Adrenal gland (tissue), 5 donors: ENCODE measurements at regions not wholly inside any gene's neighbourhood (a gene's known extent, or its start where the extent isn't known, plus 50 kb on each side); places are given as distances from the start of the nearest gene placed in this dataset.

ENCODE experiments used
- CTCF ChIP-seq, 6 experiments: fragments of 450-650 bp in 4 of 6; fragments of 200-600 bp in 2 of 6; sonication (generic) in 1 of 6; IDR thresholded peaks; 1 replicate in 5 of 6; 2 replicates in 1 of 6; pipeline versions ENCODE4 v1.5.1 to v1.8.0; 2016 to 2021; ENCODE audit warnings: antibody characterized with exemption in 6 of 6, mild to moderate bottlenecking in 2 of 6, moderate library complexity in 1 of 6
- POLR2A ChIP-seq, 2 donors: fragments of 450-650 bp; IDR thresholded peaks; one replicate each; pipeline ENCODE4 v1.6.1; 2017; ENCODE audit warnings: antibody characterized with exemption in 2 of 2, mild to moderate bottlenecking in 2 of 2, moderate library complexity in 1 of 2
- donor health status: DM: no; HTN: no; CAD: no.

- TF ChIP-seq CTCF (IDR thresholded peaks at IDR 0.05) (no peak), POLR2A (IDR thresholded peaks at IDR 0.05) (no peak)
These were observed 339.9 kb downstream of the BMPER start for GRCh38 chr7:34245246-34245645.
